ENCODE measurements at regions not wholly inside any gene's neighbourhood (a gene's known extent, or its start where the extent isn't known, plus 50 kb on each side); places are given as distances from the start of the nearest gene placed in this dataset.

- TF ChIP-seq MED1 (CRISPR knock-in tag; IDR thresholded peaks at IDR 0.05; ENCODE audit: borderline replicate concordance) (no peak), IRF9 (tag; IDR thresholded peaks at IDR 0.05) (no peak)
Observed at GRCh38 chr13:21833921-21834320, 163.0 kb downstream of the FGF9 start (continued).

- 0% methylated on average over 6 of the region's 6 CpGs for WGBS (ENCODE audit: insufficient coverage, low coverage, missing lambda C conversion rate)
- H4K20me1 ChIP-seq (replicated peaks; ENCODE audit: control insufficient read depth, insufficient read depth, low read length): no peaks in the 10 kb centered on the region
- H3K4me2 ChIP-seq (ENCODE audit: insufficient read depth, low read length): no peak overlapping the region
- in situ Hi-C loops (cut with MboI) (no loop called here), intact Hi-C loops (cut with micrococcal nuclease) (no loop called here)
- no peak overlapping the region for H3K9ac ChIP-seq (ENCODE audit: insufficient read depth in 1 of 2, low read depth in 2 of 2, low read length in 2 of 2)
- no peak overlapping the region for H3K27ac ChIP-seq (ENCODE audit: extremely low read depth, low read depth, low read length)
- H3K79me2 ChIP-seq (ENCODE audit: control insufficient read depth, insufficient read depth, low read length): no peaks in the 10 kb centered on the region
- no peak overlapping the region for H3K4me3 ChIP-seq
- no peak overlapping the region for H2AFZ ChIP-seq (ENCODE audit: low read depth, low read length)
- FAIRE-seq (no peak), ATAC-seq (no peak), DNase-seq (ENCODE audit: extremely low read depth in 1 of 4, low spot score in 3 of 4) (no peak)
- POLR2A ChIA-PET: no interaction called here
- no peaks in the 10 kb centered on the region for H3K27me3 ChIP-seq (ENCODE audit: control insufficient read depth in 2 of 2, insufficient read depth in 2 of 2, low read length in 2 of 2)
- no peaks in the 10 kb centered on the region for H3K36me3 ChIP-seq (ENCODE audit: control insufficient read depth, insufficient read depth, low read length)
- H3K9me1 ChIP-seq (ENCODE audit: control insufficient read depth, insufficient read depth, low read length): no peaks in the 10 kb centered on the region
- no TSS peak for BruUV-seq (replicated peaks)
- H3K4me1 ChIP-seq (replicated peaks in 1 of 2; ENCODE audit: control insufficient read depth in 2 of 2, insufficient read depth in 2 of 2, low read length in 2 of 2): no peaks in the 10 kb centered on the region
- CTCF ChIA-PET (ENCODE audit: low intra/inter-chr PET ratio): no interaction called here
- H3K9me3 ChIP-seq (replicated peaks; ENCODE audit: control insufficient read depth, insufficient read depth, low read depth, low read length): no peaks in the 10 kb centered on the region; the same call in 1 of the 2 replicates
- TF ChIP-seq SIN3A (IDR thresholded peaks at IDR 0.05; ENCODE audit: borderline replicate concordance in 2 of 2, control insufficient read depth in 1 of 2, low read depth in 2 of 2, low read length in 2 of 2): no peak
- no peak for TF ChIP-seq CEBPG (CRISPR knock-in tag; IDR thresholded peaks at IDR 0.05)
- TF ChIP-seq CEBPG (tag; conservative IDR thresholded peaks at IDR 0.05 in 1 of 2, IDR thresholded peaks at IDR 0.05 in 1 of 2): no peak
- TF ChIP-seq EGR1 (conservative IDR thresholded peaks at IDR 0.05): no peak
- TF ChIP-seq ZNF764 (CRISPR knock-in tag; IDR thresholded peaks at IDR 0.05; ENCODE audit: low read depth): no peak
- TF ChIP-seq AFF4 (CRISPR knock-in tag; IDR thresholded peaks at IDR 0.05): no peak
- TF ChIP-seq SMAD2 (IDR thresholded peaks at IDR 0.05; ENCODE audit: low read depth, low read length): no peak
- TF ChIP-seq HOXB6 (CRISPR knock-in tag; IDR thresholded peaks at IDR 0.05; ENCODE audit: borderline replicate concordance): no peak
- TF ChIP-seq RBM39 (optimal IDR thresholded peaks at IDR 0.05; ENCODE audit: low read depth, low read length): no peak
- TF ChIP-seq NR0B1 (IDR thresholded peaks at IDR 0.05; ENCODE audit: partially characterized antibody): no peak
- no peak for TF ChIP-seq GTF2F1 (IDR thresholded peaks at IDR 0.05; ENCODE audit: low read depth, low read length)
- TF ChIP-seq SMAD3 (CRISPR knock-in tag; conservative IDR thresholded peaks at IDR 0.05): no peak
- TF ChIP-seq ZNF76 (CRISPR knock-in tag; IDR thresholded peaks at IDR 0.05; ENCODE audit: borderline replicate concordance): no peak
- TF ChIP-seq DDX20 (tag; IDR thresholded peaks at IDR 0.05; ENCODE audit: low read depth): no peak
Observed at GRCh38 chr13:21834521-21834920, 163.6 kb downstream of the FGF9 start.
